ENCODE measurements at regions not wholly inside any gene's neighbourhood (a gene's known extent, or its start where the extent isn't known, plus 50 kb on each side); places are given as distances from the start of the nearest gene placed in this dataset.

GRCh38 chr3:118534519-118534918, 500.1 kb downstream of the IGSF11 start (continued):
- TF ChIP-seq CHD4 (IDR thresholded peaks at IDR 0.05; ENCODE audit: insufficient read depth, insufficient replicate concordance, low read depth, low read length, poor library complexity, severe bottlenecking), result no peak
- no peak for TF ChIP-seq MAFG (tag; conservative IDR thresholded peaks at IDR 0.05)
- no peak for TF ChIP-seq RHOXF2B (CRISPR knock-in tag; conservative IDR thresholded peaks at IDR 0.05)
- TF ChIP-seq HOMEZ (CRISPR knock-in tag; IDR thresholded peaks at IDR 0.05), result no peak
- TF ChIP-seq TOE1 (IDR thresholded peaks at IDR 0.05; ENCODE audit: borderline replicate concordance), result no peak
- no peak for TF ChIP-seq TOE1 (CRISPR knock-in tag; IDR thresholded peaks at IDR 0.05; ENCODE audit: borderline replicate concordance, low read depth)
- no peak for TF ChIP-seq KDM5B (IDR thresholded peaks at IDR 0.05; ENCODE audit: insufficient replicate concordance, low read depth, low read length)
- TF ChIP-seq ETV5 (CRISPR knock-in tag; IDR thresholded peaks at IDR 0.05; ENCODE audit: low read depth), result no peak

- 19% methylated on average over 2 of the region's 3 CpGs for WGBS (ENCODE audit: insufficient coverage, low coverage, missing lambda C conversion rate)
- no peaks in the 10 kb centered on the region for H3K79me2 ChIP-seq (ENCODE audit: control insufficient read depth, insufficient read depth, low read length)
- no peak overlapping the region for H3K9ac ChIP-seq (ENCODE audit: insufficient read depth in 1 of 2, low read depth in 2 of 2, low read length in 2 of 2)
- no peak for FAIRE-seq
- no peak for ATAC-seq
- no peak for TF ChIP-seq ZNF695 (CRISPR knock-in tag; IDR thresholded peaks at IDR 0.05)
- TF ChIP-seq IRF1 (CRISPR knock-in tag; IDR thresholded peaks at IDR 0.05; ENCODE audit: borderline replicate concordance), result no peak
- no peak overlapping the region for H3K4me2 ChIP-seq (ENCODE audit: insufficient read depth, low read length)
- H2AFZ ChIP-seq (ENCODE audit: low read depth, low read length), result no peak overlapping the region
- ChIA-PET POLR2A (no interaction called here), CTCF (ENCODE audit: low intra/inter-chr PET ratio) (no interaction called here)
- H3K27ac ChIP-seq (ENCODE audit: extremely low read depth, low read depth, low read length), result no peak overlapping the region
- no peaks in the 10 kb centered on the region for H3K27me3 ChIP-seq (ENCODE audit: control insufficient read depth in 2 of 2, insufficient read depth in 2 of 2, low read length in 2 of 2)
- H3K9me3 ChIP-seq (replicated peaks; ENCODE audit: control insufficient read depth, insufficient read depth, low read depth, low read length), result no peaks in the 10 kb centered on the region
- H4K20me1 ChIP-seq (replicated peaks; ENCODE audit: control insufficient read depth, insufficient read depth, low read length), result no peaks in the 10 kb centered on the region
- H3K4me3 ChIP-seq, result no peak overlapping the region
- H3K4me1 ChIP-seq (replicated peaks in 1 of 2; ENCODE audit: control insufficient read depth in 2 of 2, insufficient read depth in 2 of 2, low read length in 2 of 2), result peaks cover 0 to 5% of the 10 kb centered on the region in 2 experiments; a peak in 3 of 5 replicates
- intact Hi-C loops (cut with micrococcal nuclease), result no loop called here
- DNase-seq (ENCODE audit: extremely low read depth in 1 of 4, low spot score in 3 of 4), result no peak
- no peaks in the 10 kb centered on the region for H3K9me1 ChIP-seq (ENCODE audit: control insufficient read depth, insufficient read depth, low read length)
- H3K36me3 ChIP-seq (ENCODE audit: control insufficient read depth, insufficient read depth, low read length), result no peaks in the 10 kb centered on the region
- in situ Hi-C loops (cut with MboI), result no loop called here
- no TSS peak for BruUV-seq (replicated peaks)
These were observed 497.9 kb downstream of the IGSF11 start for GRCh38 chr3:118536764-118537163.

Measured in K562 (cell line).